HG03060 (cell line): ENCODE measurements at regions not wholly inside any gene's neighbourhood (a gene's known extent, or its start where the extent isn't known, plus 50 kb on each side); places are given as distances from the start of the nearest gene placed in this dataset.

Experiments used
- ATAC-seq: cut with Tn5 transposase; IDR thresholded peaks from one replicate; pipeline ENCODE4 v1.9.1; 2021; ENCODE audit warnings: low read depth, moderate number of reproducible peaks; ENCODE audit not compliant: unreplicated experiment

- no peak for ATAC-seq
Observed at GRCh38 chr16:16774389-16774788, 395.4 kb downstream of the NPIPA7 start.

- no peak for ATAC-seq
Observed at GRCh38 chr16:16778332-16778731, 399.4 kb downstream of the NPIPA7 start.

DNA sequence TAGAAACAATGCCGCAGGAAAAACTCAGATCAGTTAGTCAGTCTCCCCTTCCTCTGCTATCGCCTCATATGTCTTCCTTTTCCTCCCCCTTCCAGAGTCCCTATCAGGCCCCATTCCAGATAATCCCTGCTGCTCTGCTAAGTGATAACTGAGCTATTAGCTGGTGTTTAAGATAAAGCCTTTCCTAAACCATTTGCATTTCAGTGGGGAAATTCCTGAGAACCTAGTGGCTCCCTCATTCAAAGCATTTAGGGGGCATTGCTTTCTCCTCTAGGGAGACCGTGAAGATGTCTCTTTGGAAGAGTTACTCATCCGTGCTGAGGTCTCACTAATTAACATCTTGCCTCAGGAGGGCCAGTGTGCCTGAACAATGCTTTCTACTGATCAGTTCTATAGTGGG lies 401.6 kb downstream of the NPIPA7 start:
- no peak for ATAC-seq

DNA sequence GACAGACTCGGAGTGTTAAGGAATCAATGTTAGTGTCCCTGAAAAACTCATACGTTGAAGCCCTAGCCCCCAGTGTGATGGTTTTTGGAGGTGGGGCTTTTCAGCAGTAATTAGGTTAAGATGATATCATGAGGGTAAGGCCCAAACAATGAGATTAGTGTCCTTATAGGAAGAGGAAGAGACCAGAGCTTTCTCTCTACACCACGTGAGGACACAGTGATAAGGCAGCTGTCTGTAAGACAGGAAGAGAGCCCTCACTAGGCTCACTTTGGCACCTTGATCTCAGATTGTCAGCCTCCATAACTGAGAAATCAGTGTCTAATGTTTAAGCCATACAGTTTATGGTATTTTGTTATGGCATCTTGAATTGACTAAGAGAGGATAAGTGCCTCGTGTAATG lies 403.2 kb downstream of the NPIPA7 start:
- no peak for ATAC-seq

DNA sequence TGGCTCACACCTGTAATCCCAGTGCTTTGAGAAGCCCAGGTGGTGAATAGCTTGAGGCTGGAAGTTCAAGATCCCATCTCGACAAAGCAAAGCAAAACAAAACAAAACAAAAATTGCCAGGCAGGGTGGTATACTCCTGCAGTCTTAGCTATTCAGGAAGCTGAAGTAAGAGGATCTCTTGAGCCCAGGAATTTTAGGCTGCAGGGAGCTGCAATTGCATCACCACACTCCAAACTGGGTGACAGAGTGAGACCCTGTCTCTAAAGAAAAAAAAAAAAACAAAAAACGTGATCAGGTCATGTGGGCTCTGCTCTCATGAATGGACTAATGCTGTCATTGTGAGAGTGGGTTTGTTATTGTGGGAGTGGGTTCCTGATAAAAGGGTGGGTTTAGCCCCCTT lies 409.1 kb downstream of the NPIPA7 start:
- ATAC-seq: no peak

GRCh38 chr16:16790597-16790996 lies 411.7 kb downstream of the NPIPA7 start:
- no peak for ATAC-seq

GRCh38 chr16:16791051-16791450 lies 412.1 kb downstream of the NPIPA7 start:
- no peak for ATAC-seq

DNA sequence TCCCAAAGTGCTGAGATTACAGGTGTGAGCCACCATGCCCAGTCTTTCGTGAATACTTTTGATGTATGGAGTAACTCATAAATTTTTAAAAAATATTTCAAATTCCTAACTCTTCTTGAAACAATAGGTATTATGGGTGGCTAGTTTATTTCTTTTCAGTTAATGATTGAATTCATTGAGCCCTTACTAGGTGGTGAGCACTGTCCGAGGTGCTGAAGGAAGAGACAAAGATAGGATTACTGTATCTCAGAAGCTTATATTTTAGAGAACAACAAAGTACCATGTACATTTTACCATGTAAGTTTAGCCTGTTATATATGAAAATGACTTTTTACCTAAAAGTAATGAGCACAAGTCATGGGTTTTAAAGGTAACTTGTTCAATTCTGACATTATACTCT lies 418.3 kb downstream of the NPIPA7 start:
- ATAC-seq: no peak

DNA sequence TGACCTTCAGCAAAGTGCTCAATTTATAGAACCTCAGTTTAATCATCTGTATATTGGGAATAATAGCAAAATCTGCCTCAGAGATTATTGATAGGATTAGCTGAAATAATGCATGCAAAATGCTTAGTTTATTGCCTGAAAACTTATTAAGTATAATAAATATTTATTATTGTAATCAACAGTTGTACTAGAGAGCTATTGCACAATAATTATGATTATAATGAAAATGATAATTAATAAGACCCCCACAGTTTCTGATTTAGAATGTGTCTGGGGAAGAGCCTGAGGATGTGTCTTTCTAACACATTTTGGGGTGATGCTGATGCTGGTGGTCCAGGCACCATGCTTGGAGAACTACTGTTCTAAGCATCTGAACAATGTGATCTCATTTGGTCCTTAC lies 419.6 kb downstream of the NPIPA7 start:
- no peak for ATAC-seq

GRCh38 chr16:16805809-16806208 lies 426.9 kb downstream of the NPIPA7 start:
- ATAC-seq: no peak

DNA sequence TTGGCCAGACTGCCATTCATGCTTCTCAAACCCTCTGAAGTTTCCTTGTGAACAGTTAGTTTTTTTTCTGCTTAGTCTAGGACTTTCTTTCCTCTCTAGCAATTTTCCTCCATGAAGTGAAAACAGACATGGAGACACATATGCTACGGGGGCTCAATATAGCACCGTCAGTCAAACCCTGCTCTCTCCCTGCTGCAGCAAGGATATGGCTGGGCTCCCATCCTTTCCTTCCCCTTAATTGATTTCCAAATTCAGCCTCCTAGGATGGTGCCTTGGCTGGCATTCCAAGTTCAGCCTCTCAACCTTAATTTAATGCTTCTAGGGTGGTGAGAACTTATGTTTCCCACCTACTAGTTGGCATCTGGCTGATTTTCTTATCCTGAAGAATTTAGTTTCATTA lies 436.7 kb downstream of the NPIPA7 start:
- ATAC-seq: no peak

DNA sequence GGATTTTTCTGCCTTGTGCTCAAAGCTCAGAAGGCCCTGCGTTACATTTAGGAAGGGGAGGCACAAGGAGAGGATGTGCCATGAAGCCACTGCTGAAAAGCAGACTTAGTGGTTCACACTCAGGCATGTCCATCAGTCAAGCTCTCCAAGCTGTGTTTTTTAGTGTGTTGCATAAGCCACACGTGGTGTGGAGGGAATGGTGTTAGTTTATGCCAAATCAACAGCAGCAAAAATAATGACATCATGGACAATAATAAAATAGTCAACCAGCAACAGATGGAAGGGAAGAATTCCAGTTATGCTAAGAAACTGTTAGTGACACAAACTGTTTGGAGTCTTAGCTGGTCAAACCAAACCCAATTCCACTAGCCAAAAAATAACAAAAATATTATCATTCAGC lies 438.3 kb downstream of the NPIPA7 start:
- no peak for ATAC-seq

DNA sequence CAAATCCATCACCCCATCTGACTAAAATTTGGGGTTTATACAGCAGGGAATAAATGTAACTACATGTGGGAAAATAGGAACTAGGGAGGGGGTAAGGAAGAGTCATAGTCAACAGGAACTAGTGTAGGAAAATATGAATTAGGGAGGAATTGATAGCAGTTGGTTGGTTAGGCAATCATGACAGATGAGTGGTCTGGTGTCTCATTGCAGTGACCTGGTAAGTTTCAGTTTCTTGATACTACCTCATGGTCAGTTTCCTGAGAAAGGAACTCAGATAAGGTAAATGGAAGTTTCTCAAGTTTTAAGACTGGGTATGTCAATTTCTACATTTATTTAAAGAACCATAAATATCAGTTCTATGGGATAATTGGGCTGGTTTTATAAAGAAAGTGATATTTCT lies 442.3 kb downstream of the NPIPA7 start:
- ATAC-seq: no peak

- no peak for ATAC-seq
Observed at GRCh38 chr16:16828913-16829398, 450.0 kb downstream of the NPIPA7 start.

DNA sequence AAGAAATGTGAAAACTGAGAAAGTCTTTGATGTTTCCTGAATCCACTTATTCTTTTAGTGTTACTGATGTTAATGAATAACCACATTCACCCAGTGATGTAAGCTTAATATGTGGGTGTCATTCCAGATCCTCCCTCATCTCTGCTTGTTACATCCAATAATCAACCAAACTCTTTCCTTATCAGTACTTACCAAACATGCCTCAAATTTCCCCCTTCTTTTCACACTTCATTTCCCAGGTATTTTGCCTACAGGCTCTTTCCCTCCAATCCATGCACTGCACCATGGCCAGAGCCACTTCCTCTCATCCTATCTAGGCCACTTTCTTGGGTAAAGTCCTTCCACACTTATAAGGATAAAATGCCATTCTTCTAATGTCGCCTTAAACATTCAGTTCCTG lies 451.5 kb downstream of the NPIPA7 start:
- no peak for ATAC-seq

DNA sequence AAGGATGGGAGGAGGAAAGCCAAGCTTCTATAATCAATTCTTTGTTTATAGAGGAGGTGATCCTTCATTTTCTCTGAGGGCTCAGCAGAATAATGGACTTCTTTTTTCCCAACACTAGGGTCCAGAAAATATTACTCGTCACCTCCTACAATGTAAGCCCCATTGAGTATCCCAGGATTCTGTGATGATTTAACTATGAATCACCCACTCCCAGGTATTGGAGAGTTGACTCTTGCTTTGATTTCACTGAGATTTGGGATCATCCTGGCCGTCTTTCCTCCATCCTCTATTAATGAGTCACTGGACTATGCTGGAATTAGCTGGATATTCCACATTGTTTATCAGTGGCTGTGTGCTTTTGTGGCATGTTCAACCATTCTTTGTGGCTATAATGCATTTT lies 452.0 kb downstream of the NPIPA7 start:
- no peak for ATAC-seq

- ATAC-seq: no peak
Observed at GRCh38 chr16:16833165-16833564, 454.2 kb downstream of the NPIPA7 start.

- ATAC-seq: no peak
Observed at GRCh38 chr16:16850274-16850673, 471.3 kb downstream of the NPIPA7 start.

- no peak for ATAC-seq
Observed at GRCh38 chr16:16857012-16857411, 478.1 kb downstream of the NPIPA7 start.

DNA sequence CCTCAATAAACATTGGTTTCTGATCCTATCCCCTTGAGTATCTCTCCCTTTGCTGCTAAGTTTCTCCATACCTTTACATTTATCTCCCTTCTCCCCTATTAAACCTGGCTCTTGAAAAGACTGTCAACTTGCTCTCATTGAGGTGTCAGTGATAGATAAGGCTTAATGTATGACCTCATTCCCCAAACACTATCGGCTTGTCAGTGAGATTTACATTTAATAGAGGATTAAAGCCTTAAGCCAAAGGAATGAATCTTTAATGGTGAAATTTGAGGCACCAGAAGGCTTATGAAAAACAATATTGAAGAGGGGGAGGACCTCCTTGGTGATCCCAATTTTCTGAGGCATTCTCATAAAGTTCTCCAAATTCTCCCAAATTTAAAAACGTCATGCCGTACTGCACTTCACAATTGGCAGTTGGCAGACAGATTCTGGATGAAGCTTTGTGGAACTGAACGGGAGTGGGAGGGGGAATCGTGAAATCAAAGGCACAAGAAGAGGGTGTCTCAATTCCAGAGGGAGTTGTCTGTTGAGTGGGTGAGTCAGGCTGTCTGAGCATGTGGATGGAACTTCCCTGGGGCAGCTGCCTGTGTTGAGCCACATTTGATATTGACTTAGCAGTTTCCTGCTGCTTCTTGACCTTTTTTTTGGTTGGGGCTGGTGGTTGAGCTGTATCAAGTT lies 478.8 kb downstream of the NPIPA7 start:
- ATAC-seq: no peak

- no peak for ATAC-seq
Observed at GRCh38 chr16:16861546-16861945, 482.6 kb downstream of the NPIPA7 start.

GRCh38 chr16:16863672-16864071 lies 484.7 kb downstream of the NPIPA7 start:
- ATAC-seq: no peak

GRCh38 chr16:16864536-16864935 lies 485.6 kb downstream of the NPIPA7 start:
- no peak for ATAC-seq
